Panc1 (cell line): ENCODE measurements at regions not wholly inside any gene's neighbourhood (a gene's known extent, or its start where the extent isn't known, plus 50 kb on each side); places are given as distances from the start of the nearest gene placed in this dataset.
"Not testable (repeated sequence)": the region's sequence is repeated elsewhere in the genome, so short reads cannot be mapped to it uniquely, and the experiment has no call there.

Source experiments
- CTCF ChIP-seq: fragments of 450-650 bp; IDR thresholded peaks from 2 replicates; pipeline ENCODE4 v1.5.1; 2017; ENCODE audit warnings: mild to moderate bottlenecking
- POLR2AphosphoS5 ChIP-seq: IDR thresholded peaks from 2 replicates; pipeline ENCODE4 v1.6.1; 2012; ENCODE audit warnings: mild to moderate bottlenecking, low read depth, low read length, moderate library complexity
- SIN3A ChIP-seq: IDR thresholded peaks from 2 replicates; pipeline ENCODE4 v1.6.1; 2012; ENCODE audit warnings: low read depth, mild to moderate bottlenecking, low read length, moderate library complexity, borderline replicate concordance; ENCODE audit not compliant: insufficient read depth
- TF ChIP-seq, protein P1 (sequence below), 2 experiments: IDR thresholded peaks; 2 replicates each; pipeline ENCODE4 v1.6.1; 2011 to 2012; ENCODE audit warnings: low read depth in 2 of 2, control low read depth in 1 of 2, low read length in 1 of 2, mild to moderate bottlenecking in 1 of 2, moderate library complexity in 1 of 2; ENCODE audit not compliant: insufficient read depth in 1 of 2

- not testable (repeated sequence) for TF ChIP-seq CTCF, POLR2AphosphoS5, SIN3A
- TF ChIP-seq, protein P1, sequence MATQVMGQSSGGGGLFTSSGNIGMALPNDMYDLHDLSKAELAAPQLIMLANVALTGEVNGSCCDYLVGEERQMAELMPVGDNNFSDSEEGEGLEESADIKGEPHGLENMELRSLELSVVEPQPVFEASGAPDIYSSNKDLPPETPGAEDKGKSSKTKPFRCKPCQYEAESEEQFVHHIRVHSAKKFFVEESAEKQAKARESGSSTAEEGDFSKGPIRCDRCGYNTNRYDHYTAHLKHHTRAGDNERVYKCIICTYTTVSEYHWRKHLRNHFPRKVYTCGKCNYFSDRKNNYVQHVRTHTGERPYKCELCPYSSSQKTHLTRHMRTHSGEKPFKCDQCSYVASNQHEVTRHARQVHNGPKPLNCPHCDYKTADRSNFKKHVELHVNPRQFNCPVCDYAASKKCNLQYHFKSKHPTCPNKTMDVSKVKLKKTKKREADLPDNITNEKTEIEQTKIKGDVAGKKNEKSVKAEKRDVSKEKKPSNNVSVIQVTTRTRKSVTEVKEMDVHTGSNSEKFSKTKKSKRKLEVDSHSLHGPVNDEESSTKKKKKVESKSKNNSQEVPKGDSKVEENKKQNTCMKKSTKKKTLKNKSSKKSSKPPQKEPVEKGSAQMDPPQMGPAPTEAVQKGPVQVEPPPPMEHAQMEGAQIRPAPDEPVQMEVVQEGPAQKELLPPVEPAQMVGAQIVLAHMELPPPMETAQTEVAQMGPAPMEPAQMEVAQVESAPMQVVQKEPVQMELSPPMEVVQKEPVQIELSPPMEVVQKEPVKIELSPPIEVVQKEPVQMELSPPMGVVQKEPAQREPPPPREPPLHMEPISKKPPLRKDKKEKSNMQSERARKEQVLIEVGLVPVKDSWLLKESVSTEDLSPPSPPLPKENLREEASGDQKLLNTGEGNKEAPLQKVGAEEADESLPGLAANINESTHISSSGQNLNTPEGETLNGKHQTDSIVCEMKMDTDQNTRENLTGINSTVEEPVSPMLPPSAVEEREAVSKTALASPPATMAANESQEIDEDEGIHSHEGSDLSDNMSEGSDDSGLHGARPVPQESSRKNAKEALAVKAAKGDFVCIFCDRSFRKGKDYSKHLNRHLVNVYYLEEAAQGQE (IDR thresholded peaks at IDR 0.05; ENCODE audit: insufficient read depth in 1 of 2, low read depth in 2 of 2, low read length in 1 of 2) = not testable (repeated sequence)
These were observed 278.4 kb downstream of the SPATA31A6 start for GRCh38 chr9:42461863-42462262.
